ENCODE measurements at regions not wholly inside any gene's neighbourhood (a gene's known extent, or its start where the extent isn't known, plus 50 kb on each side); places are given as distances from the start of the nearest gene placed in this dataset.

GRCh38 chr9:2933165-2934095 lies 89.5 kb upstream of the PUM3 start:
- intact Hi-C loops (cut with DNase I): no loop called here
- WGBS, 2 donors: 94 to 95% methylated on average over 47 of the region's 47 CpGs
- H3K4me3 ChIP-seq (ENCODE audit: low read length in 2 of 2): no peak overlapping the region
- H3K9me3 ChIP-seq (ENCODE audit: control insufficient read depth, low read length): no peaks in the 10 kb centered on the region
- H3K36me3 ChIP-seq (ENCODE audit: control insufficient read depth in 1 of 2, insufficient read depth in 2 of 2, low read length in 1 of 2): no peaks in the 10 kb centered on the region
- H3K4me1 ChIP-seq (ENCODE audit: control insufficient read depth in 1 of 2, insufficient read depth in 2 of 2, low read length in 2 of 2): no peaks in the 10 kb centered on the region
- DNase-seq: peak in 1 of 2 donors; percentile 67
- ATAC-seq (ENCODE audit: low FRiP score): peak; percentile 28
- no peak overlapping the region for H3K27ac ChIP-seq (ENCODE audit: low read depth in 1 of 2, low read length in 2 of 2)
- no peaks in the 10 kb centered on the region for H3K27me3 ChIP-seq (ENCODE audit: control insufficient read depth in 1 of 2, insufficient read depth in 2 of 2, low read length in 1 of 2)

GRCh38 chr9:2928411-2928810 lies 84.5 kb upstream of the PUM3 start:
- Histone ChIP-seq H3K4me1 (ENCODE audit: control insufficient read depth in 1 of 2, insufficient read depth in 2 of 2, low read length in 2 of 2) (no peaks in the 10 kb centered on the region), H3K4me3 (ENCODE audit: low read length in 2 of 2) (no peak overlapping the region), H3K36me3 (ENCODE audit: control insufficient read depth in 1 of 2, insufficient read depth in 2 of 2, low read length in 1 of 2) (no peaks in the 10 kb centered on the region), H3K27me3 (ENCODE audit: control insufficient read depth in 1 of 2, insufficient read depth in 2 of 2, low read length in 1 of 2) (no peaks in the 10 kb centered on the region), H3K27ac (ENCODE audit: low read depth in 1 of 2, low read length in 2 of 2) (no peak overlapping the region), H3K9me3 (ENCODE audit: control insufficient read depth, low read length) (peaks cover 2% of the 10 kb centered on the region)
- DNase-seq (no peak), ATAC-seq (ENCODE audit: low FRiP score) (no peak)
- intact Hi-C loops (cut with DNase I): no loop called here
- 52 to 59% methylated on average over 3 of the region's 3 CpGs for WGBS, 2 donors

GRCh38 chr9:2925016-2925415 lies 81.1 kb upstream of the PUM3 start:
- Histone ChIP-seq H3K27ac (ENCODE audit: low read depth in 1 of 2, low read length in 2 of 2) (no peak overlapping the region), H3K9me3 (ENCODE audit: control insufficient read depth, low read length) (peaks cover 2% of the 10 kb centered on the region), H3K36me3 (ENCODE audit: control insufficient read depth in 1 of 2, insufficient read depth in 2 of 2, low read length in 1 of 2) (no peaks in the 10 kb centered on the region), H3K4me3 (ENCODE audit: low read length in 2 of 2) (no peak overlapping the region), H3K27me3 (ENCODE audit: control insufficient read depth in 1 of 2, insufficient read depth in 2 of 2, low read length in 1 of 2) (no peaks in the 10 kb centered on the region), H3K4me1 (ENCODE audit: control insufficient read depth in 1 of 2, insufficient read depth in 2 of 2, low read length in 2 of 2) (no peaks in the 10 kb centered on the region)
- DNase-seq (no peak), ATAC-seq (ENCODE audit: low FRiP score) (no peak)
- WGBS, 2 donors: 79 to 81% methylated on average over 5 of the region's 5 CpGs
- intact Hi-C loops (cut with DNase I): no loop called here

DNA sequence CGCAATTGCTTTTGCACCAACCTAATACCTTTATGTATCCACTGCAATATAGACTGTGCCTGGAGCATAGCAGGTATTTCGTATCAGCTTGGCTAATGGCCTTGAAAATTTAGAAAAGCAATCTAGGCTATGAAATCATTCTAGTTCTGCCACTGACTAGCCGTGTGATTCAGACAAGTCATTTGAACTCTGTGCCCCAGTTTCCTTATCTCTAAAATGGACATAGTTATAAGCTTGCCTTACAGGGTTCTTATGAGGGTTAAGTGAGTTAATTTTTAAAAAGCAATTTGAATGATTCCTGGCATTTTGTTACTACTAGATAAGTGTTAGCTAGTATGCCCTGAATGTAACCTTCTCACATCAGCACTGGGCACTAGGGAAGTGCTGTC lies 80.5 kb upstream of the PUM3 start:
- H3K36me3 ChIP-seq (ENCODE audit: control insufficient read depth in 1 of 2, insufficient read depth in 2 of 2, low read length in 1 of 2): no peaks in the 10 kb centered on the region
- H3K4me1 ChIP-seq (ENCODE audit: control insufficient read depth in 1 of 2, insufficient read depth in 2 of 2, low read length in 2 of 2): no peaks in the 10 kb centered on the region
- H3K4me3 ChIP-seq (ENCODE audit: low read length in 2 of 2): no peak overlapping the region
- H3K9me3 ChIP-seq (ENCODE audit: control insufficient read depth, low read length): peaks cover 2% of the 10 kb centered on the region
- H3K27ac ChIP-seq (ENCODE audit: low read depth in 1 of 2, low read length in 2 of 2): no peak overlapping the region
- no peaks in the 10 kb centered on the region for H3K27me3 ChIP-seq (ENCODE audit: control insufficient read depth in 1 of 2, insufficient read depth in 2 of 2, low read length in 1 of 2)
- 65 to 68% methylated on average over 3 of the region's 3 CpGs for WGBS, 2 donors
- intact Hi-C loops (cut with DNase I): no loop called here
- DNase-seq (no peak), ATAC-seq (ENCODE audit: low FRiP score) (no peak)

GRCh38 chr9:2923766-2924379 lies 80.0 kb upstream of the PUM3 start:
- WGBS, 2 donors: 23 to 29% methylated on average over 6 of the region's 6 CpGs
- no peaks in the 10 kb centered on the region for H3K4me1 ChIP-seq (ENCODE audit: control insufficient read depth in 1 of 2, insufficient read depth in 2 of 2, low read length in 2 of 2)
- no peak for ATAC-seq (ENCODE audit: low FRiP score)

GRCh38 chr9:2919347-2919746 lies 75.5 kb upstream of the PUM3 start:
- H3K27ac ChIP-seq (ENCODE audit: low read depth in 1 of 2, low read length in 2 of 2): no peak overlapping the region
- intact Hi-C loops (cut with DNase I): no loop called here
- H3K36me3 ChIP-seq (ENCODE audit: control insufficient read depth in 1 of 2, insufficient read depth in 2 of 2, low read length in 1 of 2): no peaks in the 10 kb centered on the region
- no peaks in the 10 kb centered on the region for H3K4me1 ChIP-seq (ENCODE audit: control insufficient read depth in 1 of 2, insufficient read depth in 2 of 2, low read length in 2 of 2)
- peak; percentile 59 for ATAC-seq (ENCODE audit: low FRiP score)
- H3K4me3 ChIP-seq (ENCODE audit: low read length in 2 of 2): no peak overlapping the region
- no peak for DNase-seq
- peaks cover 2% of the 10 kb centered on the region for H3K9me3 ChIP-seq (ENCODE audit: control insufficient read depth, low read length)
- no peaks in the 10 kb centered on the region for H3K27me3 ChIP-seq (ENCODE audit: control insufficient read depth in 1 of 2, insufficient read depth in 2 of 2, low read length in 1 of 2)
- 2 to 5% methylated on average over 2 of the region's 2 CpGs for WGBS, 2 donors

More at GRCh38 chr9:2923766-2924379, 80.0 kb upstream of the PUM3 start:
- intact Hi-C loops (cut with DNase I): no loop called here
- no peak for DNase-seq
- H3K36me3 ChIP-seq (ENCODE audit: control insufficient read depth in 1 of 2, insufficient read depth in 2 of 2, low read length in 1 of 2): no peaks in the 10 kb centered on the region
- H3K27ac ChIP-seq (ENCODE audit: low read depth in 1 of 2, low read length in 2 of 2): no peak overlapping the region
- H3K4me3 ChIP-seq (ENCODE audit: low read length in 2 of 2): no peak overlapping the region
- H3K27me3 ChIP-seq (ENCODE audit: control insufficient read depth in 1 of 2, insufficient read depth in 2 of 2, low read length in 1 of 2): no peaks in the 10 kb centered on the region
- peaks cover 2% of the 10 kb centered on the region for H3K9me3 ChIP-seq (ENCODE audit: control insufficient read depth, low read length)

DNA sequence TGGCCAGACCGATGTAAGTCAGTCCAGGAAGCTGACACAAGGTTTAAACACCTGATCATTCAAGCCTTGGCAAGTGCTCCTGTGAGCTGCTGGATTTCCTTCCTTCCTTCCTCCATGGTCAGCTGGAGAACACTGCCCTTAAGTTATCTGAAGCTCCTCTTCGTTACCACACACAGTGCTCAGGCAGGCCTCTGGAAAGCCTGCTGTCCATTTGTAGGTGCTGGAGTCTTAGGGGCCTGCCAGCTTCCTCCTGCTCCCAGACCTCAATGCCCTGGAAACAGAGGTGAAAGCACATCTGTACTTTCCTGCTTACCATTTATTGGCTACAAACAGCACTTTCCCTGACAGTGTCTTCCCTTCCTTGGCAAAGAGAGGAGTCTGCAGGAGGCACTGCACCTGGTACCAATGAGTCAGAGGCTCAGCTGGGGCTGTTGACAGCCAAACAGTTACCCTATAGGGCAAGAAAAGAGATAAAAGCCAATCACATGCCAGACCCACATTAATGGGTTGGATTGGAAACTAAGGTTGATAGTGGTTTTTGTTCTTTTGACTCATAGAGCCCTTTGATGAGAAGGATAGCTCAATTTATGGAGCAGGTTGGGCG lies 72.6 kb upstream of the PUM3 start:
- ATAC-seq (ENCODE audit: low FRiP score) (no peak), DNase-seq (no peak)
- Histone ChIP-seq H3K4me3 (ENCODE audit: low read length in 2 of 2) (no peak overlapping the region), H3K36me3 (ENCODE audit: control insufficient read depth in 1 of 2, insufficient read depth in 2 of 2, low read length in 1 of 2) (no peaks in the 10 kb centered on the region), H3K27me3 (ENCODE audit: control insufficient read depth in 1 of 2, insufficient read depth in 2 of 2, low read length in 1 of 2) (no peaks in the 10 kb centered on the region), H3K27ac (ENCODE audit: low read depth in 1 of 2, low read length in 2 of 2) (no peak overlapping the region), H3K4me1 (ENCODE audit: control insufficient read depth in 1 of 2, insufficient read depth in 2 of 2, low read length in 2 of 2) (no peaks in the 10 kb centered on the region), H3K9me3 (ENCODE audit: control insufficient read depth, low read length) (peaks cover 3% of the 10 kb centered on the region)
- intact Hi-C loops (cut with DNase I): no loop called here
- WGBS, 2 donors: 84 to 93% methylated on average over 3 of the region's 3 CpGs

GRCh38 chr9:2913026-2913425 lies 69.1 kb upstream of the PUM3 start:
- DNase-seq: no peak
- Histone ChIP-seq H3K4me1 (ENCODE audit: control insufficient read depth in 1 of 2, insufficient read depth in 2 of 2, low read length in 2 of 2) (no peaks in the 10 kb centered on the region), H3K4me3 (ENCODE audit: low read length in 2 of 2) (no peak overlapping the region), H3K36me3 (ENCODE audit: control insufficient read depth in 1 of 2, insufficient read depth in 2 of 2, low read length in 1 of 2) (no peaks in the 10 kb centered on the region), H3K9me3 (ENCODE audit: control insufficient read depth, low read length) (peaks cover 3% of the 10 kb centered on the region), H3K27ac (ENCODE audit: low read depth in 1 of 2, low read length in 2 of 2) (no peak overlapping the region), H3K27me3 (ENCODE audit: control insufficient read depth in 1 of 2, insufficient read depth in 2 of 2, low read length in 1 of 2) (no peaks in the 10 kb centered on the region)
- ATAC-seq (ENCODE audit: low FRiP score): no peak
- 18% methylated on average over 2 of the region's 2 CpGs for WGBS, 2 donors
- intact Hi-C loops (cut with DNase I): no loop called here

Measured in aorta (tissue), 5 donors.